ENCODE measurements at regions not wholly inside any gene's neighbourhood (a gene's known extent, or its start where the extent isn't known, plus 50 kb on each side); places are given as distances from the start of the nearest gene placed in this dataset.
"Not testable (repeated sequence)": the region's sequence is repeated elsewhere in the genome, so short reads cannot be mapped to it uniquely, and the experiment has no call there.

- not testable (repeated sequence) for DNase-seq (ENCODE audit: low read depth)
Observed at GRCh38 chr5:68691874-68692273, 401.9 kb upstream of the SLC30A5 start.

- DNase-seq (ENCODE audit: low read depth): no peak
Observed at GRCh38 chr5:68698025-68698940, 395.5 kb upstream of the SLC30A5 start.

- no peak for DNase-seq (ENCODE audit: low read depth)
Observed at GRCh38 chr5:68699966-68700365, 393.8 kb upstream of the SLC30A5 start.

GRCh38 chr5:68707575-68707974, 386.2 kb upstream of the SLC30A5 start:
- DNase-seq (ENCODE audit: low read depth): no peak

- no peak for DNase-seq (ENCODE audit: low read depth)
Observed at GRCh38 chr5:68708156-68708841, 385.5 kb upstream of the SLC30A5 start.

- DNase-seq (ENCODE audit: low read depth): no peak
Observed at GRCh38 chr5:68708842-68709170, 385.0 kb upstream of the SLC30A5 start.

GRCh38 chr5:68709239-68709638, 384.6 kb upstream of the SLC30A5 start:
- peak; percentile 54 for DNase-seq (ENCODE audit: low read depth)

- peak; percentile 61 for DNase-seq (ENCODE audit: low read depth)
Observed at GRCh38 chr5:68710514-68710913, 383.3 kb upstream of the SLC30A5 start.

GRCh38 chr5:68711293-68712200, 382.3 kb upstream of the SLC30A5 start:
- DNase-seq (ENCODE audit: low read depth): peak; percentile 60

GRCh38 chr5:68714810-68715209, 379.0 kb upstream of the SLC30A5 start:
- DNase-seq (ENCODE audit: low read depth): no peak

- DNase-seq (ENCODE audit: low read depth): no peak
Observed at GRCh38 chr5:68720884-68721610, 372.8 kb upstream of the SLC30A5 start.

- DNase-seq (ENCODE audit: low read depth): no peak
Observed at GRCh38 chr5:68722357-68722756, 371.5 kb upstream of the SLC30A5 start.

- DNase-seq (ENCODE audit: low read depth): peak; percentile 78
Observed at GRCh38 chr5:68725905-68726683, 367.7 kb upstream of the SLC30A5 start.

GRCh38 chr5:68727931-68728330, 365.9 kb upstream of the SLC30A5 start:
- no peak for DNase-seq (ENCODE audit: low read depth)

GRCh38 chr5:68729678-68730077, 364.1 kb upstream of the SLC30A5 start:
- no peak for DNase-seq (ENCODE audit: low read depth)

GRCh38 chr5:68730220-68730978, 363.4 kb upstream of the SLC30A5 start:
- peak; percentile 87 for DNase-seq (ENCODE audit: low read depth)

GRCh38 chr5:68730979-68731654, 362.7 kb upstream of the SLC30A5 start:
- no peak for DNase-seq (ENCODE audit: low read depth)

GRCh38 chr5:68732251-68732650, 361.6 kb upstream of the SLC30A5 start:
- DNase-seq (ENCODE audit: low read depth): no peak

GRCh38 chr5:68734781-68735180, 359.0 kb upstream of the SLC30A5 start:
- DNase-seq (ENCODE audit: low read depth): no peak

Data from myocyte (in vitro differentiated cells).